ENCODE measurements at regions not wholly inside any gene's neighbourhood (a gene's known extent, or its start where the extent isn't known, plus 50 kb on each side); places are given as distances from the start of the nearest gene placed in this dataset.
A peak's percentile ranks its signal among the peaks of the same experiment; 100 is the strongest.
"Not testable (repeated sequence)": the region's sequence is repeated elsewhere in the genome, so short reads cannot be mapped to it uniquely, and the experiment has no call there.

DNA sequence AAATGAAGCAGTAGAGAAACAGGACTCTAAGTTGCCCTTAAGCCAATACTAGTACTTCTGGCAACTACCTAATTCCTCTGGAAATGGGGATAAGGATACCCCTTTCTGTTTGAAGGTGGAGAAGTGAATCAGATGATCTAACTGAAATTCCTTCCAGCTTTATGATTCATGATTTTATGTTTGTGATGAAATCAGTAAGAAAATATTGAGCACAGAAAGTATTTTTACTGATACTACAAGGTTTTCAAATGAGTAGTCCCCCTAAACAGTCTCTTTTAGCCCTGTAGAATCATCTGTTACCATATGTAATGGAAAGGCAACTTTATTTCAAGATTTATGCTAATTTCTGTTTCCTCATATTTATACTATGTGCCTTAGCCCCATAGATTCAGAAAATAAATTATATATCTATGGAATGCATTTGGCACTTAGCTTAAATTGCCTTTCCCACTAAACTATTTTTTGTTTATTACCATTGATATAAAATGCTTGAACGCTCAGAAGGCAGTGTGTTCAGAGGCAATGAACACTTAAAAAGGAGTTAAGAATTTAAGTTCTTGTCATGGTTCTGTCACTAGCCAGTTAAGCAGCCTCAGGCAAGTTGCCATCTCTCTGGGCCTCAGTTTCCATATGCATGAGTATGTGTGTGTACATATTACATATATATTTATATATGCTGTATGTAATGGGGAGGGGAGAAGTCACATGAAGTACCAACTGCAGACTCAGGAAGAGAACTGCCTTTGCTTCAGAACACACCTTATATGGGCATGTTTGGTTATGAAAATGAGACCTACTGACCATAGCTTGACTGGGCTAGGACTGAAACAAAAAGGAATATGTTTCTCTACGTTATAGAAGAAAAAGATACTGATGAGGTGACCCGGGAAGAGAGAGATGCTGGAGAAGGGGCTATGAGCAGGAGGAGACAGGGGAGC is 97.7 kb downstream of the CDC42EP3 start:
- no peak for DNase-seq

DNA sequence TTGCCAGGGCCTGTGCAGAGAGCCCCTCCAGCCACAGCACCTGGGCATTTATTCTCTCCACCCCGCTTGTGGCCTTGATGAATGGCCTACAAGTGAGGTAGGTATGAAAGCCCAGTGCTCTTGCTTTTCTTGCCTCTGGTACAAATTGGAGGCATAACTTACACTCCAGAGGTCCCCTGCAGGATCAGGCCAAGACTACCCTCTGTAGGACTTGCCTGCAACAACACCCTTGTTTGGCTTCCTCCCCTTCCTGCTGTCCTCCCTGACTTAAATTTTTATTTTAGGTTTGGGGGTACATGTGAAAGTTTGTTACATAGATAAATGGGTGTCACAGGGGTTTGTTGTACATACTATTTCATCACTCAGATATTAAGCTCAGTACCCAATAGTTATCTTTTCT is 95.7 kb downstream of the CDC42EP3 start:
- no peak for DNase-seq

DNA sequence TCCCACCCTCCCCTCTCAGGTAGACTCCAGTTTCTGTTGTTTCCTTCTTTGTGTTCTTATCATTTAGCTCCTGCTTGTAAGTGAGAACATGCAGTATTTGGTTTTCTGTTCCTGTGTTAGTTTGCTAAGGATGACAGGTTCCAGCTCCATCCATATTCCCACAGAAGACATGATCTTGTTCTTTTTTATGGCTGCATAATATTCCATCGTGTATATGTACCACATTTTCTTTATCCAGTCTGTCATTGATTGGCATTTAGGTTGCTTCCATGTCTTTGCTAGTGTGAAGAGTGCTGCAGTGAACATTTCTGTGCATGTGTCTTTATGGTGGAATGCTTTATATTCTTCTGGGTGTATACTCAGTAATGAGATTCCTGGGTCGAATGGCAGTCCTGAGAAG is 95.2 kb downstream of the CDC42EP3 start:
- DNase-seq, result not testable (repeated sequence)

DNA sequence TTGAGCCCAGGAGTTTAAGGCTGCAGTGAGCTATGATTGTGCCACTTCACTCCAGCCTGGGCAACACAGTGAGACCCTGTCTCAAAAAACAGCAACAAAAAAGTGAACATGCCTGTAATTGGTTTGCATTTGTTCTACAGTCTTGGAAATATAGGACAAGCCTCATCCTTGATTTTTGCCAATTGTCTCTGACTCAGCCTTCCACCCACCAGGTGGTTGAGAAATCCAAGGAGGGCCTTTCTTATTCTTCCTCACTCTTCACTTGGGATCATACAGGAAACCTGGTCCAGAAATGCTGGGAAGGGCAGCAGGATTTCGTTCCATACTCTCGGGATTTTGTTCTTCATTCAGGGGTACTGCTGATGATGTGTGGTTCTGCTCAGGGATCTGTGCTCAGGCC is 94.6 kb downstream of the CDC42EP3 start:
- DNase-seq, result no peak

DNA sequence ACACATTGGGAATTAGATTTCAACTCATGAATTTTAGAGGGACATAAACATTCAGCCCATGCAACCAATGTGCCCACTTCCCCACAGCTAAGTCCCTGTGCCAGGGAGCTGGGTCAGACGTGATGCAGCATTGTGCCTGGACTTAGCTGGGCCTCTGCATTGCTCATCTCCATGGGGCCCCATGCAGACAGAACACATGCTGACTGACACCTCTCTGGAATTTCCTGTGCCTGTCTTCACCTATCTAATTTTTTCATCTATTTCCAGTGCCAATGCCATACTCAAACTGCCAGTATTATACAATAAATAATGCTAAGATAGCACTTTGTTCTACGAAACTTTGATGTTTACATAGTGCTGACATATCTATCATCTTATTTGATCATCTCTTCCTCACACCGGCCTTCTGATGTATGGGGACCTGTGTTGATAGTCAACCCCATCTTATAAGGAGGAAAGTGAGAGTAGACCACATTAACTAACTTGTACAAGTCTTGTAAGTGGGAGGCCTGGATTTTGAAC is 92.2 kb downstream of the CDC42EP3 start:
- no peak for DNase-seq

- DNase-seq, result not testable (repeated sequence)
Measured at GRCh38 chr2:37579949-37580348, 91.5 kb downstream of the CDC42EP3 start.

GRCh38 chr2:37581433-37581832 is 90.0 kb downstream of the CDC42EP3 start:
- DNase-seq, result no peak

DNA sequence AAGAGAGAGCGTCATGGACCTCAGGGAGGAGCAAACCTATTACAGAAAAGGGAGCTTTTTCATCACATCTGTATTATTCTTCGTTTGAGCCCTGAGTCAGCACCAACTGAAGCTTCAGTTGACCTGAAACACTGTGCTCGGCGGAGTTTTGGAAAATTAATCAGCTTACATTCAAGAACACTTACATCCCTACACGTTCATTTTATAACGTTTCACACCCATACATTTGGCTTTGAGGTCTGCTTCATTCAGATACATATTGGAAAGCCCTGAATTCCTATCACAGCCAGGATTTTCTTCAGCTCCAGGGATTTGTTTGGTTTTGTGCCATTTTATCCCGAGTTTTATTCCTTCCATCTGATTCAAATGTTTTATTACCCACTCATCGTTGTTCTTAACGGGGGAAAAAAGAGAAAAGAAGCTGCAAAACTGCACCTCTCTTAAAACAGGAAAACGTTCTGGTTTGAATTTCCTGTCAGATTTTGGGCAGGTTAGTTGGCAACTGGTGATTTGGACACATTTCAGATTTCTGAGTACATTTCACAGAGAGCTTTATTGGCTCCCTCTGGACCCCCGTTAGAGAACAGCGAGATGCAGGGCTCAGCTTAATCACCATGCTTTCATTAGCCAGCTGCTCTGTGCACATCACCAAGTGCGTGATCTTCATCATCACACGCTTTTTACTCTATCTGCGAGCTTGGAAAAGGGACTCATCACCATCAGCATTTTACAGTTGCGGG is 88.8 kb downstream of the CDC42EP3 start:
- DNase-seq, result no peak

GRCh38 chr2:37583402-37583801 is 88.0 kb downstream of the CDC42EP3 start:
- no peak for DNase-seq

- no peak for DNase-seq
Measured at GRCh38 chr2:37583867-37584266, 87.6 kb downstream of the CDC42EP3 start.

DNA sequence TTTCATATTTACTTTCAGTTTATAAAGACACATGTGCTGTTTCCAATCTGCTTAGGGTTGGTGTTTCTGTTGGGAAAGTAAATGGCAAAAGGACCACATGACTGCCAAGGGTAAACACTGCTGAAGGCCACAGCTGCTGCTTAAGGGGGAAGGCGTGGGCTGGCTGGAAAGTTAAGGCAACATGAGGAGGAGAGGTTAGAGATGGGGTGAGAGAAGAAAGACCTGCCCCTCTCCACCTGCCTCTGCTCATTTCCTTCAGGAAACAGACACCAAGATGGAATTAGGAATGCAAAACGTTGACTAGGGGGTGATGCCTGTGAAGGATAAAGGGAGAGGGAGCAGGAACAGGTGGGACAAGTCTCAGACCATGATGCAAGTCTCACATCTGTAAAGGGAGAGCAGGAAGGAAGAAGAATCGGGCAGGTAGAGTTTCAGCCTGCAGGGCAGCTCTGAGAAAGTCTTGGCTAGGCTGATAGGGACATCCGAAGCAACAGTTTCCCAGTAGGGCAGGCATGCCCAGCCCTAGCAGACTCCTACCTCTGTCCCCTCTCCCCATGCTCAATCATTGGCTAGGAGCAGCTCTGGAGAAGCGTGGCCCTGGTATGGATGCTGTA is 86.0 kb downstream of the CDC42EP3 start:
- no peak for DNase-seq

DNA sequence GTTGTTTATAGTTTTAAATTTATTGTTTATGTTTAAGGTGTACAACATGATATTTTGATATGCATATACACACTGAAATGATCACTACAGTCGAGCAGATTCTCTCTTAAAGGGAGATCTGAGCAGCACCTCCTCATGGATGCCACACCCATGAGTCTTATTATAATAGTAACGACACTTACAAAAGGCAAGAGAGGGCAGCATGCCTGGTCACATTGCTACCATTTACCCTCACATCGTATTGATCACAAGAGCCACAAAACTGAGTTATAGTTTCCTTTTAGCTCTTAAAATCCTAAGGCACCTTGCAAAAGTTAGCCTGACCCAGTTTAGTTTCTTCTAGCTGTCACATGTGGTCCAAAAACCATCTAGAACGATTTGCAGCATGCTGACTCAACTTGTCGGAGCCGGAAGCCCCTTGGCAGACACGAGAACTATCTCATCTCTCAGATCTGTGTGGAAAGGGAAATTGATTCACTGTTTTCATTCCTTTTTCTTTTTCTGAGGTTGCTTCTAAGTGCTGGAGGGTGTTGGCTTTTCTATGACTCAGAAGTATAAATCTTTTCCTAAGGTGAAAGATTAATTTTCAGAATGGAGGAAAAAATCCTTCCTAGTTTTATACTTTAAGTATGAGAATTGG is 85.3 kb downstream of the CDC42EP3 start:
- peak; percentile 69 for DNase-seq

DNA sequence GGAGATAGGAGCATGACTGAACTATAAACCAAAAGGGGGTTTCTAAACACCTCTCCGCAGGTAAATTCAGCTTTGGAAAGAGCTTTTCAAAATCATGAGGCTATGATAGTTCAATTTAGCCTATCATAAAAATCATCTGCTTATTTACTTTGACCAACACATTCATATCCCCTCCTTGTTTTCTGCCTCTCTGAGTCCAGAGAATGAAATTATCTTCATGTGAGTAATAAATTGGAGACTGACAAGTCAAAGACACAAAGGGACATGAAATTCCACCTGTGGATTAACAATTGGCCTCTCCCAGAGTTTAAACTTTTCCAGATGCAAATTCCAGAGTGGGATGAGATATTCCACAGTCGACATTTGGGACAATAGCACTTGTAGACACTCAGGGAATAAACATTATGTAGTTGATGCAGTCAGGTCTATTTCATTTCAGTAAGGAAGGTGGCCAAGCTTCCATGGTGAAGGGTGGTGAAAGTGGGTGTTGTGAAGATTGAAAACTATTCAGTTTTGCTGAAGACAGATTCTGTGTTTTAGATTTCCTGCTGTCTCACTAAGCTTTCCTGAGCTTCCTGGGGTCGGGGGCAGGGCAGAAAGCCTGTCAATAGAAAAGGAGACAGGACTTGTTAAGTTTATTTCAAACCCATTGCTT is 84.7 kb downstream of the CDC42EP3 start:
- no peak for DNase-seq

GRCh38 chr2:37587817-37588216 is 83.6 kb downstream of the CDC42EP3 start:
- no peak for DNase-seq

DNA sequence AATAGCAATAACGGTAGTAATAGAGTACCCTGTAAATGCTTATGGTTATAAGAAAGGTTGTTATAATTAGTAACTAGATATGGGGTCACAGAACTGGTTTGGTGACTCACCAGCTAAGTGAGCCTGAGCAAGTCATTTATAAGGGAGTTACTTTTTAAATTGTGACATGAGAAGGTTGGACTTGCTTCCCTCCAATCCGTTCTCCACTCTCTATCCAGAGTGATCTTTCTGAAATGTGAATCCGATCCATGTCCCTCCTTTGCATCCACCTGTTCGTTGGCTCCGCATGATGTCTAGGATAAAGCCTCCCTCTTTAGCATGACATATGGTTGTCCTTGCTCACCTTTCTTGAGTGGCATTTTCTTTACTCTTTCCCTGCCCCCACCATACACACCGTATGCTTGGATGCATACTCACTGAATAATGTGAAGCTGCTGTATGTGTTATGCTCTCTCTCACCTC is 83.1 kb downstream of the CDC42EP3 start:
- no peak for DNase-seq

DNA sequence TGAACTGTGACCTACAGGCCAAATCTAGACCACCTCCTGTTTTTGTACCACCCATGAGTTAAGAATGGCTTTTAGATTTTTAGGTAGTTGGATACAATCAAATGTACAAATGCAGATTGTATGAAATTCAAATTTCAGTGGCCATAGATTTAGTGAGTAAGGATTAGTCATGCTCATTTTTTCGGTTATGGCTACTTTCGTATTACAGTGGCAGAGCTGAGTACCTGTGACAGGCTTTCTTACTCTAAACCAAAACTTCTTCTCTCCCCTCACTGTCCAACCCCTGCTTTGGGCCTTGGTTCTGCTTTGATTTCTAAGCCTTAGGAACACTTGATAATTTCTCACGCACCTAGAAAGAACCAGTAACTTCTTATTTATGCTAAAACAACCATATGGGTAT is 82.1 kb downstream of the CDC42EP3 start:
- no peak for DNase-seq

GRCh38 chr2:37590119-37590571 is 81.3 kb downstream of the CDC42EP3 start:
- no peak for DNase-seq

Measured in effector CD4-positive, alpha-beta T cell (primary cell).